Cardiac fibroblast (primary cell): ENCODE measurements at regions not wholly inside any gene's neighbourhood (a gene's known extent, or its start where the extent isn't known, plus 50 kb on each side); places are given as distances from the start of the nearest gene placed in this dataset.

Experiments
- DNase-seq, 2 donors: peaks; one replicate each; pipeline versions ENCODE4 v3.0.0 to v3.0.0-alpha.2; 2010; ENCODE audit warnings: low read depth in 2 of 2
- H3K4me3 ChIP-seq, 2 donors: replicated peaks in 1 of 2; 1 replicate in 1 of 2; 2 replicates in 1 of 2; pipeline ENCODE4 v1.5.1; 2011; ENCODE audit warnings: low read depth in 2 of 2, low read length in 2 of 2, mild to moderate bottlenecking in 2 of 2, moderate library complexity in 1 of 2
- TF ChIP-seq, protein P1 (sequence below): IDR thresholded peaks from one replicate; pipeline ENCODE4 v1.5.1; 2011; ENCODE audit warnings: low read depth, mild to moderate bottlenecking, low read length, inconsistent platforms

- no peak overlapping the region for H3K4me3 ChIP-seq
- DNase-seq = no peak
- TF ChIP-seq, protein P1, sequence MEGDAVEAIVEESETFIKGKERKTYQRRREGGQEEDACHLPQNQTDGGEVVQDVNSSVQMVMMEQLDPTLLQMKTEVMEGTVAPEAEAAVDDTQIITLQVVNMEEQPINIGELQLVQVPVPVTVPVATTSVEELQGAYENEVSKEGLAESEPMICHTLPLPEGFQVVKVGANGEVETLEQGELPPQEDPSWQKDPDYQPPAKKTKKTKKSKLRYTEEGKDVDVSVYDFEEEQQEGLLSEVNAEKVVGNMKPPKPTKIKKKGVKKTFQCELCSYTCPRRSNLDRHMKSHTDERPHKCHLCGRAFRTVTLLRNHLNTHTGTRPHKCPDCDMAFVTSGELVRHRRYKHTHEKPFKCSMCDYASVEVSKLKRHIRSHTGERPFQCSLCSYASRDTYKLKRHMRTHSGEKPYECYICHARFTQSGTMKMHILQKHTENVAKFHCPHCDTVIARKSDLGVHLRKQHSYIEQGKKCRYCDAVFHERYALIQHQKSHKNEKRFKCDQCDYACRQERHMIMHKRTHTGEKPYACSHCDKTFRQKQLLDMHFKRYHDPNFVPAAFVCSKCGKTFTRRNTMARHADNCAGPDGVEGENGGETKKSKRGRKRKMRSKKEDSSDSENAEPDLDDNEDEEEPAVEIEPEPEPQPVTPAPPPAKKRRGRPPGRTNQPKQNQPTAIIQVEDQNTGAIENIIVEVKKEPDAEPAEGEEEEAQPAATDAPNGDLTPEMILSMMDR = no peak
Observed at GRCh38 chr9:115507148-115507547, 389.2 kb upstream of the TNC start.

DNA sequence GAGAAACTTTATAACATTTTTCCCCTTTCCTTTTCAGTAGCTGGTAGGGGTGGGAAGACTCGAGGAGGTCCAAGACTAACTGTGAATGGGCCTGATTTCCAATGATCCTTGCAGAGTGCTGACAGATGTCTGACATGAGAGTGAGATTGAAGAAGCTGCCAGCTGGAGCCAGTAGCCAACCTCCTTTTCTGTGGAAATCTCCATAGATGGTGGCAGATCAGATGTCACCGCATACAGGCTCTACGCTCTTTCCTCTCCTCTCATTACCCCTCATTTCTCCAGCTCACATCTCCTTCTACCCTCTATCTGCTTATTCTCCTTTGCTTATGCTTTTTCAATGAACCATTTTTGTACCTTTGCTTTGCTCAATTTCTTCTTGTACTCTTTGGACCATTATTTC is 395.2 kb upstream of the TNC start:
- TF ChIP-seq, protein P1 = no peak
- no peak overlapping the region for H3K4me3 ChIP-seq
- DNase-seq = no peak

GRCh38 chr9:115514454-115514853 is 396.5 kb upstream of the TNC start:
- no peak overlapping the region for H3K4me3 ChIP-seq
- no peak for DNase-seq
- TF ChIP-seq, protein P1 = no peak

DNA sequence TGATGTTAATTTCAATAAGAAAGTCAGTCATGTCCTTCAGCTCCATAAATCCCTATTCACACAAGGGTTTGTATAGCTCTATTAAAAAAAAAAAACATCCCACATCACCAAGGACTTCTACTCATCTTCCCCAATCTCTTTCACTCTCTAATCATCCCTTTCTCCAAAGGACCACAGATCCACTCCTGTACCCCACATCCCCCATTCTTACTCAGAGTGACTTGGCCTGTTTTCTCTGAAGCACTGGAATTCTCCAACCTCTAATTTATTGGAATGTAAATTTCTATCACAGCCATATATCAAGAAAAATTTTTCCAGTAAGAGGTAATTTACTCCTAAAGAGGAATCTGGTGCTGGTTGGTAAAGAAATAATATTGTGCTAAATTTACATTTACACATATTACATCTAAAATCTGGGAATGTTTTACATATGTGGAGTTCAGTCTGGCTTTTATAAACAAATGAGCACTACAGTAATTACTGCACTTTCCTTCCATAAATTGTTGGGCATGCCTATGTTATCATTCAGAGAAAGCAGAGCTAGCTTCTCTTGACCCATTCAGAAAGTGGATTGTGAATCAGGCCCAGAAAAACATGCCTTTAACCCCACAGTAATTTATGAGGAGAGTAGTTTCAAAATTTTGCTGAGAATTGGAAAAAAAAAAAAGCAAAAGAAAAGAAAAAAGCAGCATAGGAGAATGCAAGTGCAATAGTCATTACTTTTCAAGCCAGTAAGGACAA is 399.5 kb upstream of the TNC start:
- no peak overlapping the region for H3K4me3 ChIP-seq
- TF ChIP-seq, protein P1 = no peak
- no peak for DNase-seq

DNA sequence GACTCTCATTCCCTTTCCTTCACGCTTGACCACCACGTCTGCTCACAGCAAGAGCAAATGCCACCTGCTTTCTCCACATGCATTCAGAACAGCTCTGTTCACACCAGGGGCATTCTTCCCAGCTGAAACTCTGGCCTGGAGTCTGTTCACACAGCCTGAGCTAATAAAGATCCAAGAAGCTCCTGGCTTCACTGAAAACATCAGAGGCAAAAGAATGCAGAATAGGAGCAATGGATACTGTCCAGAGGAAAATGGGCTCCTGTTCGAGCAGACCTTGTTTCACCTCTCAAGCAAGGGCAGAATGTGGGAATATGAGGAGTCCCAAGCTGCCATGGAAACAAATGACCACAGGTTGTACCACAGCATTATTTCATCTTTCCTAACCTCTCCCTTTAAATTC is 402.7 kb upstream of the TNC start:
- TF ChIP-seq, protein P1 = no peak
- no peak for DNase-seq
- H3K4me3 ChIP-seq = no peak overlapping the region

GRCh38 chr9:115522912-115523311 is 405.0 kb upstream of the TNC start:
- DNase-seq = no peak
- no peak overlapping the region for H3K4me3 ChIP-seq
- TF ChIP-seq, protein P1 = no peak
